Right lobe of liver (tissue), 4 donors: ENCODE measurements at regions not wholly inside any gene's neighbourhood (a gene's known extent, or its start where the extent isn't known, plus 50 kb on each side); places are given as distances from the start of the nearest gene placed in this dataset.
"Not testable (repeated sequence)": the region's sequence is repeated elsewhere in the genome, so short reads cannot be mapped to it uniquely, and the experiment has no call there.

Source experiments
- POLR2A ChIP-seq: fragments of 450-650 bp; IDR thresholded peaks from one replicate; pipeline ENCODE4 v1.6.1; 2017; ENCODE audit warnings: antibody characterized with exemption, mild to moderate bottlenecking
- TF ChIP-seq, protein P1 (sequence below), 4 donors: fragments of 200-600 bp in 3 of 4; fragments of 450-650 bp in 1 of 4; IDR thresholded peaks; one replicate each; pipeline versions ENCODE4 v1.5.1 to v1.8.0; 2016 to 2022; ENCODE audit warnings: antibody characterized with exemption in 4 of 4, mild to moderate bottlenecking in 2 of 4
- donor health status: DM: no; HTN: no; CAD: no.
- donor health status: DM: no; HTN: no; CAD: no.
- donor health status: DM: no; HTN: yes; CAD: no.

DNA sequence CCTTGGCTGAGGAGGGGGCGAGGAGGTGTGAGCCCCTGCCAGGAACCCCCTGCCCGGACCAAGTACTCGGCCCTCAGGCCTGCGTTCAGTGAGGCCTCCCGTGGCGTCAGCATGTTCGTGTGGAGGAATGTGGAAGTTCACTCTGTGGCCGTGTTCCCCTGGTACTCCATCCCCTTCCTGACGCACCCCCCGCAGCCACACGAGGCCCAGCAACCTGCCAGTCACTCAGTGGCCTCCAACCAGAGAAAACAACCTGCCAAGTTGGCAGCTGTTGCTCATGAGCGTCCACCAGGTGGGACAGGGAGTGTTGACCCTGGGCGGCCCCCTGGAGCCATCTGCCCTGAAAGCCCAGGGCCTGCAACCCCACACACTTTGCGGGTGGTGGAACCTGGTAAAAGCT lies 205.4 kb downstream of the CEP170 start:
- not testable (repeated sequence) for TF ChIP-seq POLR2A
- TF ChIP-seq, protein P1, sequence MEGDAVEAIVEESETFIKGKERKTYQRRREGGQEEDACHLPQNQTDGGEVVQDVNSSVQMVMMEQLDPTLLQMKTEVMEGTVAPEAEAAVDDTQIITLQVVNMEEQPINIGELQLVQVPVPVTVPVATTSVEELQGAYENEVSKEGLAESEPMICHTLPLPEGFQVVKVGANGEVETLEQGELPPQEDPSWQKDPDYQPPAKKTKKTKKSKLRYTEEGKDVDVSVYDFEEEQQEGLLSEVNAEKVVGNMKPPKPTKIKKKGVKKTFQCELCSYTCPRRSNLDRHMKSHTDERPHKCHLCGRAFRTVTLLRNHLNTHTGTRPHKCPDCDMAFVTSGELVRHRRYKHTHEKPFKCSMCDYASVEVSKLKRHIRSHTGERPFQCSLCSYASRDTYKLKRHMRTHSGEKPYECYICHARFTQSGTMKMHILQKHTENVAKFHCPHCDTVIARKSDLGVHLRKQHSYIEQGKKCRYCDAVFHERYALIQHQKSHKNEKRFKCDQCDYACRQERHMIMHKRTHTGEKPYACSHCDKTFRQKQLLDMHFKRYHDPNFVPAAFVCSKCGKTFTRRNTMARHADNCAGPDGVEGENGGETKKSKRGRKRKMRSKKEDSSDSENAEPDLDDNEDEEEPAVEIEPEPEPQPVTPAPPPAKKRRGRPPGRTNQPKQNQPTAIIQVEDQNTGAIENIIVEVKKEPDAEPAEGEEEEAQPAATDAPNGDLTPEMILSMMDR (IDR thresholded peaks at IDR 0.05), result not testable (repeated sequence)
